ENCODE measurements at regions not wholly inside any gene's neighbourhood (a gene's known extent, or its start where the extent isn't known, plus 50 kb on each side); places are given as distances from the start of the nearest gene placed in this dataset.
"Not testable (repeated sequence)": the region's sequence is repeated elsewhere in the genome, so short reads cannot be mapped to it uniquely, and the experiment has no call there.

DNA sequence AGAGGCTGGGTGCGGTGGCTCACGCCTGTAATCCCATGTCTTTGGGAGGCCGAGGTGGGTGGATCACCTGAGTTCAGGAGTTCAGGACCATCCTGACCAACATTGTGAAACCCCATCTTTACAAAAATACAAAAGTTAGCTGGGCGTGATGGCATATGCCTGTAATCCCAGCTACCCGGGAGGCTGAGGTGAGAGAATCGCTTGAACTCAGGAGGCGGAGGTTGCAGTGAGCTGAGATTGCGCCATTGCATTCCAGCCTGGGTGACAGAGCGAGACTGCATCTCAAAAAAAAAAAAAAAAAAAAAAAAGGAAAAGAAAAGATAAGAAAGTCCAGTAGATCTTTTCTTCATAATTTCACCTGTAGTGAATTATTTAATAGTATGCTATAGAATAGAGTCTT, 85.0 kb upstream of the TRPC4 start:
- H3K4me3 ChIP-seq (ENCODE audit: low read depth in 1 of 2, low read length in 2 of 2); H3K4me1 ChIP-seq (ENCODE audit: control insufficient read depth in 1 of 2, insufficient read depth in 2 of 2, low read length in 2 of 2); H3K27me3 ChIP-seq (ENCODE audit: low read depth, low read length); H3K36me3 ChIP-seq (ENCODE audit: control insufficient read depth in 1 of 2, insufficient read depth in 2 of 2, low read length in 2 of 2); H3K27ac ChIP-seq (ENCODE audit: low read length); H3K9me3 ChIP-seq (ENCODE audit: control insufficient read depth in 1 of 2, low read length in 2 of 2): not testable (repeated sequence)

DNA sequence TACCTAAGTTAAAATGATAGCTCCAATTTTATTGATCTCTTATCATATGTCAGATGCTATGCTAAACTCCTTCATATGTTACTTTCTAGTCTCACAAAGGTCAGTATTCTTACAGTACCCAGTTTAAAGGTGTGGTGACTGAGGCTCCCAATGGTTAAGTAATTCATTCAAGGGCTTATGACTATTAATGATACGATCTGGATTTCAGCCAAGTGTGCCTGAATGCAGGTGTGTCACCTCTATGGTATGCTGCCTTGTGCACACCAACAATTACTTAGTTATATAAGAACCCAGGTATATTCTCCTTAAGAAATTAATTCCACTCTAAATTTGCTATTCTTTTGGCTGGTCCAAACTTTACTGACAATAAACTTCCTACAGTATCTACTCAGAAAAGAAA, 84.6 kb upstream of the TRPC4 start:
- Histone ChIP-seq H3K4me1 (ENCODE audit: control insufficient read depth in 1 of 2, insufficient read depth in 2 of 2, low read length in 2 of 2) (no peaks in the 10 kb centered on the region), H3K36me3 (ENCODE audit: control insufficient read depth in 1 of 2, insufficient read depth in 2 of 2, low read length in 2 of 2) (no peaks in the 10 kb centered on the region), H3K27me3 (ENCODE audit: low read depth, low read length) (no peaks in the 10 kb centered on the region), H3K27ac (ENCODE audit: low read length) (no peak overlapping the region), H3K9me3 (ENCODE audit: control insufficient read depth in 1 of 2, low read length in 2 of 2) (no peaks in the 10 kb centered on the region), H3K4me3 (ENCODE audit: low read depth in 1 of 2, low read length in 2 of 2) (no peak overlapping the region)

DNA sequence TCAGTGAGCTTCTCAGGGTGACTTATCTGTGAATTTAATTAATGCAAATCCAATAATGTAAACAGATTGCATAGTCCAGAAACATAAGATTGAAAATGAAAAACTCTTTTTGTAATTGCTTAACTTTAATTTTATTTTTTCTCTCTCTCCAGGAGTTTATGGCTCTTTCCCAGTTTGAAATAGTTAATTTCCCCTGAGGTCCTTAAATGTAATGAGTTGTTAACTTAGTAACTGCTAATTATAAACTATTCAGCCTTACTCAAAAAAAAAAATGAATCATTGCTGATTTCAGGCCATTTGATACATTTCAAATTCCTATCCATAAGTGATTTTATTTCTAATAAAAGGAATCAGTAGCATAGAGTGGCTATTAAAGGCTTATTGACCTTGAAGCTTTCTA, 84.1 kb upstream of the TRPC4 start:
- H3K4me3 ChIP-seq (ENCODE audit: low read depth in 1 of 2, low read length in 2 of 2) = no peak overlapping the region
- H3K36me3 ChIP-seq (ENCODE audit: control insufficient read depth in 1 of 2, insufficient read depth in 2 of 2, low read length in 2 of 2) = no peaks in the 10 kb centered on the region
- H3K9me3 ChIP-seq (ENCODE audit: control insufficient read depth in 1 of 2, low read length in 2 of 2) = no peaks in the 10 kb centered on the region
- no peak overlapping the region for H3K27ac ChIP-seq (ENCODE audit: low read length)
- no peaks in the 10 kb centered on the region for H3K4me1 ChIP-seq (ENCODE audit: control insufficient read depth in 1 of 2, insufficient read depth in 2 of 2, low read length in 2 of 2)
- H3K27me3 ChIP-seq (ENCODE audit: low read depth, low read length) = no peaks in the 10 kb centered on the region

- no peaks in the 10 kb centered on the region for H3K36me3 ChIP-seq (ENCODE audit: control insufficient read depth in 1 of 2, insufficient read depth in 2 of 2, low read length in 2 of 2)
- H3K4me1 ChIP-seq (ENCODE audit: control insufficient read depth in 1 of 2, insufficient read depth in 2 of 2, low read length in 2 of 2) = no peaks in the 10 kb centered on the region
- H3K27me3 ChIP-seq (ENCODE audit: low read depth, low read length) = no peaks in the 10 kb centered on the region
- no peak overlapping the region for H3K27ac ChIP-seq (ENCODE audit: low read length)
- H3K9me3 ChIP-seq (ENCODE audit: control insufficient read depth in 1 of 2, low read length in 2 of 2) = no peaks in the 10 kb centered on the region
- no peak overlapping the region for H3K4me3 ChIP-seq (ENCODE audit: low read depth in 1 of 2, low read length in 2 of 2)
These were observed 80.4 kb upstream of the TRPC4 start for GRCh38 chr13:37950016-37950415.

DNA sequence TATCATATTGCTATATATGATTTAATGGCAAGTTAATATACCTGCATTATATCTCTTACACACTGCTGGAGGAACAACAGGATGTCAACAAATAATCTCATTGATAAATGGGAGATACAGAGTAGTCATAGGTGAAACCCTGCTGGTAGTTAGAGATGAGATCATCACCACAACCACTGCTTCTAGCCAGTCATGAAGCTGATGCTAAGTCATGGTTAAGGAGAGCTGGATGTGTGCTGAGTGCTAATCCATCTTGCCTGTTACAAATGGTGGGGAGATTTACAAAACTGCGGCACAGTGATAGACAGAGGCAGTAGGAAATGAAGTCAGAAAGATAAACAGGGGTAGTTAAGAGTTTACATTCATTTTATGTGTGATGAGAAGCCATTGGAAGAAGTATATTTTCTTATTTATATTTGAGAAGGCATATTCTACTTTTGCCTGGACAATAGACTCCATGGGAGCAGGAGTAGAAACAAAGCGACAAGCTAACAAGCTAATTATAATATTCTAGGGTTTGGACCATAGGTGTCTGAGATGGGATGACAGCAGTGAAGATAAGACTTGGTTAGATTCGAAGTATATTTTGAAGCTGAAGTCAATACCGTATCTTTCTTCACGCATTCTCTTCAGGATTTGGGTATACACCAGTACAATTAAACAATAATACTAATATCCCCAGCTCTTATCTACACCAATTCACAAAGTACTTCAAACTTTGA, 78.0 kb upstream of the TRPC4 start:
- Histone ChIP-seq H3K27ac (ENCODE audit: low read length) (no peak overlapping the region), H3K27me3 (ENCODE audit: low read depth, low read length) (no peaks in the 10 kb centered on the region), H3K4me3 (ENCODE audit: low read depth in 1 of 2, low read length in 2 of 2) (no peak overlapping the region), H3K9me3 (ENCODE audit: control insufficient read depth in 1 of 2, low read length in 2 of 2) (no peaks in the 10 kb centered on the region), H3K36me3 (ENCODE audit: control insufficient read depth in 1 of 2, insufficient read depth in 2 of 2, low read length in 2 of 2) (no peaks in the 10 kb centered on the region), H3K4me1 (ENCODE audit: control insufficient read depth in 1 of 2, insufficient read depth in 2 of 2, low read length in 2 of 2) (no peaks in the 10 kb centered on the region)

DNA sequence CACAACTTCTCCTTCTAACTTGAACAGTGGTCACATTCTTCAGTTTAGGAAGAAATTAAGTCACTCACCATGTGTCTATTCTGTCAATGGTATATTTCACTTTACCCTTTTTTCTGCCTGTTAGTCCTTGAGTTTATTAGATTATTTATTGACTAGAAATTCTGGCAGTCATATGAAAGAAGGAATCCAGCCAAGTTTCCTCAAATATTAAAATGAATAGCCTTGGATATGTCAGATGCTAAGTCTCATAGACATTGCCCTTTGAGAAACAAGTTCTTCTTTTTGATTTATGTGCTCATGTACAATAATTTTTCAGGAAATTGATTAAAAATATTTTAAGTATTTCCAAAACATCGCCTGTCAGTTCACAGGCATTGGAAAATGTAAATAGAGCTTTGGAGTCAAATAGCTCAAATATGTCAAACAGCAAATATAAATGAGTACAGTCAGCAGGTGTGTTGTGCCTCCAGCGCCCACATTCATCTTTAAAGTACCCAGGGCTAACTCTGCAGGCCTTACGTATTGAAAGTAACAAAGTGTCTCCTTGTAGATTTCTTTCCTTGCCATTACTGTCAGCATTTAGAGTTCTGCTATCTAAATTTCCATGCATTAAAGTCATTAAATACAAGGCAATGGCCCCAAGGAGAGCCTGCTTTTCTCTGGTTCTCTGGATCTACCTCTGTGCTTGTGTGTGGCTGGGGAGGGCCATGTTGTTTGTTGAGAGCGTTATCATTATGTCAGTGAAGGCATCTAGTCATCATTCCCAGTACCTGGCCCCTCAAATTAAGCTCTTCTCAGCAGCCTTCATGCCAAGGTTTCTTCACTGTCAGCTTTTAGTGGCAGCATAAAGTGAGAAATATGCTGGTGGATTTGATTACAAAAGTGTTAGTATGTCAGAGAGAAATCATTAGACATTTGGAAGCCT, 76.3 kb upstream of the TRPC4 start:
- Histone ChIP-seq H3K4me3 (ENCODE audit: low read depth in 1 of 2, low read length in 2 of 2) (no peak overlapping the region), H3K27me3 (ENCODE audit: low read depth, low read length) (no peaks in the 10 kb centered on the region), H3K36me3 (ENCODE audit: control insufficient read depth in 1 of 2, insufficient read depth in 2 of 2, low read length in 2 of 2) (no peaks in the 10 kb centered on the region), H3K4me1 (ENCODE audit: control insufficient read depth in 1 of 2, insufficient read depth in 2 of 2, low read length in 2 of 2) (no peaks in the 10 kb centered on the region), H3K9me3 (ENCODE audit: control insufficient read depth in 1 of 2, low read length in 2 of 2) (no peaks in the 10 kb centered on the region), H3K27ac (ENCODE audit: low read length) (no peak overlapping the region)

DNA sequence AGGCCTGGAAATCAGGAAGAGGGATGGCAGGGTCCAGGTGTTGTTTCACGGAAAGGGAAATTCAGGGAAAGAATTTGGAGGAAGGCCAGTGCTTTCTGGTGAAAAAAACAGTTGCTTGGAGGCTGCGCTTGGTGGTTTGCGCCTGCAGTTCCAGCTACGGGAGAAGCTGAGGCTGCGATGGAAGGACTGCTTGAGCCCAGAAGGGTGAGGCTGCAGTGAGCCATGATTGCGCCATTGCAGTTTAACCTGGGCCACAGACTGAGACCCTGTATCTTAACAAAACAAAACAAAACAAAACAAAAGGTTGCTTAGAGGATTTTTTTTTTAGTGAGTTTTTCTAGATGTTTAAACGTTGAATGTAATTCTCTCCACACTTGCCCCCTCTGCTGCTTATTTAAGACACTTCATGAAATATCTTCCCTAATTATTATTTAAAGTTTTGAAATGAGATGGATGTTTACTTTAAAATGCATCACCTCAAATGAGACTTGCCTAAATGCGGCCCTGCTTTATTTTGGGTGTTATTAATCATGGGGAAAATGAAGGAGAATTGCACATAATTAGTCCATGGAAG, 75.4 kb upstream of the TRPC4 start:
- H3K9me3 ChIP-seq (ENCODE audit: control insufficient read depth in 1 of 2, low read length in 2 of 2) = no peaks in the 10 kb centered on the region
- no peak overlapping the region for H3K27ac ChIP-seq (ENCODE audit: low read length)
- no peak overlapping the region for H3K4me3 ChIP-seq (ENCODE audit: low read depth in 1 of 2, low read length in 2 of 2)
- no peaks in the 10 kb centered on the region for H3K4me1 ChIP-seq (ENCODE audit: control insufficient read depth in 1 of 2, insufficient read depth in 2 of 2, low read length in 2 of 2)
- no peaks in the 10 kb centered on the region for H3K27me3 ChIP-seq (ENCODE audit: low read depth, low read length)
- H3K36me3 ChIP-seq (ENCODE audit: control insufficient read depth in 1 of 2, insufficient read depth in 2 of 2, low read length in 2 of 2) = no peaks in the 10 kb centered on the region

GRCh38 chr13:37944081-37944868, 74.7 kb upstream of the TRPC4 start:
- no peak overlapping the region for H3K27ac ChIP-seq (ENCODE audit: low read length)
- no peaks in the 10 kb centered on the region for H3K4me1 ChIP-seq (ENCODE audit: control insufficient read depth in 1 of 2, insufficient read depth in 2 of 2, low read length in 2 of 2)
- no peaks in the 10 kb centered on the region for H3K36me3 ChIP-seq (ENCODE audit: control insufficient read depth in 1 of 2, insufficient read depth in 2 of 2, low read length in 2 of 2)
- no peak overlapping the region for H3K4me3 ChIP-seq (ENCODE audit: low read depth in 1 of 2, low read length in 2 of 2)
- no peaks in the 10 kb centered on the region for H3K27me3 ChIP-seq (ENCODE audit: low read depth, low read length)
- H3K9me3 ChIP-seq (ENCODE audit: control insufficient read depth in 1 of 2, low read length in 2 of 2) = no peaks in the 10 kb centered on the region

- H3K4me1 ChIP-seq (ENCODE audit: control insufficient read depth in 1 of 2, insufficient read depth in 2 of 2, low read length in 2 of 2) = no peaks in the 10 kb centered on the region
- H3K36me3 ChIP-seq (ENCODE audit: control insufficient read depth in 1 of 2, insufficient read depth in 2 of 2, low read length in 2 of 2) = no peaks in the 10 kb centered on the region
- no peaks in the 10 kb centered on the region for H3K27me3 ChIP-seq (ENCODE audit: low read depth, low read length)
- H3K27ac ChIP-seq (ENCODE audit: low read length) = no peak overlapping the region
- no peak overlapping the region for H3K4me3 ChIP-seq (ENCODE audit: low read depth in 1 of 2, low read length in 2 of 2)
- no peaks in the 10 kb centered on the region for H3K9me3 ChIP-seq (ENCODE audit: control insufficient read depth in 1 of 2, low read length in 2 of 2)
These were observed 73.4 kb upstream of the TRPC4 start for GRCh38 chr13:37942929-37943328.

GRCh38 chr13:37934339-37935191, 65.0 kb upstream of the TRPC4 start:
- Histone ChIP-seq H3K4me3 (ENCODE audit: low read depth in 1 of 2, low read length in 2 of 2) (no peak overlapping the region), H3K4me1 (ENCODE audit: control insufficient read depth in 1 of 2, insufficient read depth in 2 of 2, low read length in 2 of 2) (no peaks in the 10 kb centered on the region), H3K9me3 (ENCODE audit: control insufficient read depth in 1 of 2, low read length in 2 of 2) (no peaks in the 10 kb centered on the region), H3K27ac (ENCODE audit: low read length) (no peak overlapping the region), H3K27me3 (ENCODE audit: low read depth, low read length) (no peaks in the 10 kb centered on the region), H3K36me3 (ENCODE audit: control insufficient read depth in 1 of 2, insufficient read depth in 2 of 2, low read length in 2 of 2) (no peaks in the 10 kb centered on the region)

Data from muscle layer of duodenum (tissue), 2 donors.